ENCODE measurements at regions not wholly inside any gene's neighbourhood (a gene's known extent, or its start where the extent isn't known, plus 50 kb on each side); places are given as distances from the start of the nearest gene placed in this dataset.
"Not testable (repeated sequence)": the region's sequence is repeated elsewhere in the genome, so short reads cannot be mapped to it uniquely, and the experiment has no call there.

- Histone ChIP-seq H3K79me2 (ENCODE audit: low read depth) (no peaks in the 10 kb centered on the region), H4K20me1 (ENCODE audit: low read depth) (no peaks in the 10 kb centered on the region), H3K9me3 (ENCODE audit: low read depth) (no peaks in the 10 kb centered on the region), H3K36me3 (no peaks in the 10 kb centered on the region), H3K27me3 (no peaks in the 10 kb centered on the region), H2AFZ (replicated peaks) (no peak overlapping the region), H3K4me1 (no peaks in the 10 kb centered on the region), H3K4me3 (no peak overlapping the region), H3K27ac (no peak overlapping the region), H3K4me2 (no peak overlapping the region), H3F3A (ENCODE audit: low read depth) (no peaks in the 10 kb centered on the region), H3K9ac (no peak overlapping the region)
- no peak for DNase-seq (ENCODE audit: low spot score)
- Mint-ChIP-seq H3K4me1 (no peaks in the 10 kb centered on the region), H3K9me3 (peaks cover 23% of the 10 kb centered on the region), H3K36me3 (no peaks in the 10 kb centered on the region), H3K4me3 (no peak overlapping the region), H3K27ac (no peak overlapping the region), H3K27me3 (ENCODE audit: insufficient read depth, low read depth) (peaks cover 7% of the 10 kb centered on the region)
- TF ChIP-seq EZH2 (IDR thresholded peaks at IDR 0.05), result no peak
- no peak for TF ChIP-seq CTCF (IDR thresholded peaks at IDR 0.05)
- TF ChIP-seq EZH2phosphoT487 (IDR thresholded peaks at IDR 0.05), result no peak
Observed at GRCh38 chr17:31631766-31632165, 227.3 kb downstream of the COPRS start.

- H3K9me3 ChIP-seq (ENCODE audit: low read depth); H3K27ac ChIP-seq; H3K4me3 Mint-ChIP-seq; H3K9ac ChIP-seq; H3K4me1 Mint-ChIP-seq; H3K4me3 ChIP-seq; H3K36me3 Mint-ChIP-seq; H3K27me3 Mint-ChIP-seq (ENCODE audit: insufficient read depth, low read depth); H3K4me1 ChIP-seq; H4K20me1 ChIP-seq (ENCODE audit: low read depth); H2AFZ ChIP-seq (replicated peaks); H3K4me2 ChIP-seq; H3K27me3 ChIP-seq; H3K79me2 ChIP-seq (ENCODE audit: low read depth); H3K27ac Mint-ChIP-seq; H3K36me3 ChIP-seq; DNase-seq (ENCODE audit: low spot score); H3F3A ChIP-seq (ENCODE audit: low read depth): not testable (repeated sequence)
- H3K9me3 Mint-ChIP-seq, result peaks cover 23% of the 10 kb centered on the region
Observed at GRCh38 chr17:31630866-31631265, 228.2 kb downstream of the COPRS start.

- Mint-ChIP-seq H3K9me3 (peaks cover 30% of the 10 kb centered on the region), H3K27me3 (ENCODE audit: insufficient read depth, low read depth) (peaks cover 7% of the 10 kb centered on the region), H3K4me1 (no peaks in the 10 kb centered on the region), H3K36me3 (peaks cover 1% of the 10 kb centered on the region), H3K27ac (no peak overlapping the region), H3K4me3 (no peak overlapping the region)
- H3K4me2 ChIP-seq, result no peak overlapping the region
- no peaks in the 10 kb centered on the region for H3K9me3 ChIP-seq (ENCODE audit: low read depth)
- H3F3A ChIP-seq (ENCODE audit: low read depth), result no peaks in the 10 kb centered on the region
- no peaks in the 10 kb centered on the region for H3K79me2 ChIP-seq (ENCODE audit: low read depth)
- no peaks in the 10 kb centered on the region for H4K20me1 ChIP-seq (ENCODE audit: low read depth)
- no peak overlapping the region for H3K4me3 ChIP-seq
- DNase-seq (ENCODE audit: low spot score), result no peak
- no peaks in the 10 kb centered on the region for H3K27me3 ChIP-seq
- no peak overlapping the region for H2AFZ ChIP-seq (replicated peaks)
- H3K4me1 ChIP-seq, result no peaks in the 10 kb centered on the region
- H3K9ac ChIP-seq, result no peak overlapping the region
- no peaks in the 10 kb centered on the region for H3K36me3 ChIP-seq
- TF ChIP-seq EZH2 (IDR thresholded peaks at IDR 0.05), result no peak
- TF ChIP-seq EZH2phosphoT487 (IDR thresholded peaks at IDR 0.05), result no peak
- no peak for TF ChIP-seq CTCF (IDR thresholded peaks at IDR 0.05)
- H3K27ac ChIP-seq, result no peak overlapping the region
Observed at GRCh38 chr17:31629696-31630470, 229.2 kb downstream of the COPRS start.

- no peak for DNase-seq (ENCODE audit: low spot score)
- no peak overlapping the region for H3K4me2 ChIP-seq
- TF ChIP-seq EZH2phosphoT487 (IDR thresholded peaks at IDR 0.05) (no peak), EZH2 (IDR thresholded peaks at IDR 0.05) (no peak), CTCF (IDR thresholded peaks at IDR 0.05) (no peak)
- H4K20me1 ChIP-seq (ENCODE audit: low read depth), result no peaks in the 10 kb centered on the region
- H3K9me3 ChIP-seq (ENCODE audit: low read depth), result no peaks in the 10 kb centered on the region
- no peak overlapping the region for H3K27ac ChIP-seq
- no peak overlapping the region for H3K9ac ChIP-seq
- no peak overlapping the region for H3K4me3 ChIP-seq
- H3K79me2 ChIP-seq (ENCODE audit: low read depth), result no peaks in the 10 kb centered on the region
- no peaks in the 10 kb centered on the region for H3K36me3 ChIP-seq
- peaks cover 31% of the 10 kb centered on the region for H3K9me3 Mint-ChIP-seq
- no peaks in the 10 kb centered on the region for H3K27me3 ChIP-seq
- no peaks in the 10 kb centered on the region for H3K4me1 Mint-ChIP-seq
- peaks cover 1% of the 10 kb centered on the region for H3K36me3 Mint-ChIP-seq
- H3K4me3 Mint-ChIP-seq, result no peak overlapping the region
- H2AFZ ChIP-seq (replicated peaks), result no peak overlapping the region
- no peaks in the 10 kb centered on the region for H3K4me1 ChIP-seq
- peaks cover 7% of the 10 kb centered on the region for H3K27me3 Mint-ChIP-seq (ENCODE audit: insufficient read depth, low read depth)
- H3F3A ChIP-seq (ENCODE audit: low read depth), result no peaks in the 10 kb centered on the region
- H3K27ac Mint-ChIP-seq, result no peak overlapping the region
Observed at GRCh38 chr17:31627960-31628359, 231.1 kb downstream of the COPRS start.
